ENCODE measurements at regions not wholly inside any gene's neighbourhood (a gene's known extent, or its start where the extent isn't known, plus 50 kb on each side); places are given as distances from the start of the nearest gene placed in this dataset.

- H3K27me3 ChIP-seq = no peaks in the 10 kb centered on the region
- H3K36me3 ChIP-seq = no peaks in the 10 kb centered on the region
- intact Hi-C loops (cut with DNase I) = no loop called here
- DNase-seq (ENCODE audit: low spot score in 2 of 2) = no peak
- H3K27ac ChIP-seq = no peak overlapping the region
- no peaks in the 10 kb centered on the region for H3K9me3 ChIP-seq
- H3K4me3 ChIP-seq = no peak overlapping the region
- peaks cover 13 to 24% of the 10 kb centered on the region in 2 donors for H3K4me1 ChIP-seq
- TF ChIP-seq CTCF (IDR thresholded peaks at IDR 0.05) = no peak
Measured at GRCh38 chr1:47707503-47707902, 269.7 kb downstream of the FOXD2 start.

DNA sequence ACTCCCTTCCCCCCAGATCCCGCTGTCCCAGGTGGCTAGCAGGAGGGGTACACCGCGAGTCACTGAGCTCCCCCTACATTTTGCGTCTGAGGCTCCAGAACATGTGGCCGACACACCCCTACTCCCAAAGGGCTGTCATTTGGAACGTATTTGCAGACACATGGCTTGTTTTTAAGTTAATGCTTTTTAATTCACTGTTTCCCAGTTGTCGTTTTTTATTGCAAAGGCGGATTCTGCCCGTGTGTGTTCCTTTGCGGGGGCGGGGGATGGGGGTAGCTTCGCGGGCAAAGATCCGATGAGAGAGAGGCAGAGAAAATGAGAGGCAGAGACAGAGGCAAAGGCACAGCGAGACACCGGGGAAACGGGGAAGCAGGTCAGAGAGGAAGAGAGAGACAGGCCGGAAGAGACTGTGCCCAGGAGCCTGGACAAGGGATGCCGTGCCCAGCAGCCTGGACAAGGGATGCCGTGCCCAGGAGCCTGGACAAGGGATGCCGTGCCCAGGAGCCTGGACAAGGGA is 270.2 kb downstream of the FOXD2 start:
- H3K27ac ChIP-seq = no peak overlapping the region
- H3K27me3 ChIP-seq = no peaks in the 10 kb centered on the region
- H3K9me3 ChIP-seq = no peaks in the 10 kb centered on the region
- no peak for TF ChIP-seq CTCF (IDR thresholded peaks at IDR 0.05)
- no peak for DNase-seq (ENCODE audit: low spot score in 2 of 2)
- H3K36me3 ChIP-seq = no peaks in the 10 kb centered on the region
- no peak overlapping the region for H3K4me3 ChIP-seq
- H3K4me1 ChIP-seq = peaks cover 13 to 18% of the 10 kb centered on the region in 2 donors
- intact Hi-C loops (cut with DNase I) = no loop called here

- peaks cover 13 to 14% of the 10 kb centered on the region in 2 donors for H3K4me1 ChIP-seq
Measured at GRCh38 chr1:47708658-47709018, 270.8 kb downstream of the FOXD2 start.

DNA sequence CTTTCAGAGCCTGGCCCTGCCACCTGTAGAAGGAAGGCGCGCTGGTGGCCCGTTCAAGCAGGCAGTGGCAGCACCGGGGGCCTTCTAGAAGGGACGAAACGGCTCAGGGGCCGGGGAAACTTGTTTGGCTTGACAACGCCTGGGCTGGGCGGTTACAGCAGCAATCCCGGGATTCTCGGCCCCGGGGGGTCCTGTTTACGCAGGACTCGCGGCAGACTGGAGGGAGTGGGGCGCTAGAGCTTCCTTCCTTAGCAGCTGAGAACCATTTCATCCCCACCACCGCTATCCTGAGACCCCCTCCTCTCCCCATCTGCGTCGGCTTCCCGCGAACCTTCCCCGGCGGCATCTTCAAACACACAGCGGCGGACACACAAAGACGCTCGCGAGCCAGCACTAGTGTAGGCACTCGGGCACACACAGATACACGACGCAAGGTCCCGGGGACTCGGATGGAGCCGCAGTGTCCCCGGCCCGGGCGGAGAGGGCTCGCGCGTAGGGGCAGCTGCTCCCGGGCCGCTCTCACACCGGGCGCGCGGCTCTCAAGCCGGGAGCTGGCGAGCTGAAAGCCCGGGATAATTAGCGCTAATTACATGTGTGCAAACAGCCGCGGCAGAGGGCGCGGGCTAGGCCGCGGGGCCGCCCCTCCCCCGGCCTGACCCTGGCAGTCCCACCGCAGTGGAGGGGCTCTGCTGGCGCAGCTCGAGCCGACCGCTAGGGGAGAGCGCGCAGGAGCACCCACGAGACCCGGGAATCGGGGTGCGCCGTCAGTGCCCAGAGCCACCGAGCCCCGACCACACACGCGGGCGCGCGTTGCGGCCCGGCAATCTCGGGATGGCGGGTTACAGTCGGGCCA is 271.4 kb downstream of the FOXD2 start:
- Histone ChIP-seq H3K4me3 (peak overlapping the region; percentile 40 to 65), H3K27ac (peak overlapping the region in 1 of 2 donors; percentile 43), H3K27me3 (no peaks in the 10 kb centered on the region), H3K9me3 (no peaks in the 10 kb centered on the region), H3K36me3 (no peaks in the 10 kb centered on the region), H3K4me1 (peaks cover 12 to 13% of the 10 kb centered on the region in 2 donors)
- TF ChIP-seq CTCF (IDR thresholded peaks at IDR 0.05) = peak; percentile 32 to 44 (median 41)
- no peak for DNase-seq (ENCODE audit: low spot score in 2 of 2)
- intact Hi-C loops (cut with DNase I) = no loop called here

More at GRCh38 chr1:47708658-47709018, 270.8 kb downstream of the FOXD2 start:
- no peaks in the 10 kb centered on the region for H3K9me3 ChIP-seq
- H3K27me3 ChIP-seq = no peaks in the 10 kb centered on the region
- peak overlapping the region in 1 of 2 donors; percentile 65 for H3K4me3 ChIP-seq
- no peak for TF ChIP-seq CTCF (IDR thresholded peaks at IDR 0.05)
- H3K36me3 ChIP-seq = no peaks in the 10 kb centered on the region
- no peak overlapping the region for H3K27ac ChIP-seq
- intact Hi-C loops (cut with DNase I) = no loop called here
- DNase-seq (ENCODE audit: low spot score in 2 of 2) = no peak

- no peaks in the 10 kb centered on the region for H3K9me3 ChIP-seq
- H3K36me3 ChIP-seq = no peaks in the 10 kb centered on the region
- H3K27ac ChIP-seq = peak overlapping the region in 1 of 2 donors; percentile 43
- no peak for DNase-seq (ENCODE audit: low spot score in 2 of 2)
- H3K27me3 ChIP-seq = no peaks in the 10 kb centered on the region
- intact Hi-C loops (cut with DNase I) = loop anchor here (1.0 to 5.0 kb wide), 5 partner anchors 139 to 278 kb away; no protein-coding TSS in a partner anchor
- no peak for TF ChIP-seq CTCF (IDR thresholded peaks at IDR 0.05)
- H3K4me1 ChIP-seq = peaks cover 12 to 13% of the 10 kb centered on the region in 2 donors
- peak overlapping the region; percentile 40 to 65 for H3K4me3 ChIP-seq
Measured at GRCh38 chr1:47709872-47710231, 272.0 kb downstream of the FOXD2 start.

Measured in ascending aorta (tissue), 2 donors.